ENCODE measurements at regions not wholly inside any gene's neighbourhood (a gene's known extent, or its start where the extent isn't known, plus 50 kb on each side); places are given as distances from the start of the nearest gene placed in this dataset.

DNA sequence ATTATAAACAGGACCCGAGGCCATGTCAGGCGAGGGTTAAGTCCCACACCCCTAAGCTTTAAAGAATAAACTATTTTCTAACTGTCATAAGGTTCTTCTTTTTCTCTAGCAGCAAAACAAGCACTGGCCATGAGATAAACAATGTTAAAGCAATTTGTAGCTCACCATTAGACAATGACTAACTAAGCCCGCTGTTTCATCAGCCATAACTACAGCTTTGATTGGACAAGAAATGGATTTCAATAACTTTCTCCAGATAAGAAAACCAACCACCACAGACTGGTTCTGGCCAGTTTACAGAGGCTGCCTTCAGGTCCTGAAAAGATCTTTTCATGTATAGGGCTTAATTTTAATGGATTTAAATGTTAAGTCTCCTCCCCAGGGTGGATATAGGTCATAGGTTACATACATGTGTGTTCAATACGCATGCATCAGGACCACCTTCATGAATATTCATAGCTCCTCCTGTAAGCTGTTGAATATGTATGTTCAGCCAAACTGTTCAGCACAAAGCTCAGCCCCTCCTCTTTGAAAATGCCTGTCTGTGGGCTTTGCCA is 108.7 kb upstream of the RAB6C start:
- no peaks in the 10 kb centered on the region for H3K9me3 ChIP-seq (ENCODE audit: low read length)
- ChIA-PET POLR2A (no interaction called here), CTCF (no interaction called here)
- H3K36me3 Mint-ChIP-seq, result no peaks in the 10 kb centered on the region
- H3K27ac Mint-ChIP-seq, result no peak overlapping the region
- no peak overlapping the region for H3K4me3 Mint-ChIP-seq
- H3K4me3 ChIP-seq (ENCODE audit: low read length), result no peak overlapping the region
- H3K27me3 ChIP-seq (ENCODE audit: insufficient read depth, low read length, poor library complexity, severe bottlenecking), result no peaks in the 10 kb centered on the region
- no peaks in the 10 kb centered on the region for H3K4me1 ChIP-seq (ENCODE audit: insufficient read depth, low read length)
- no peaks in the 10 kb centered on the region for H3K4me1 Mint-ChIP-seq
- no peaks in the 10 kb centered on the region for H3K36me3 ChIP-seq (ENCODE audit: insufficient read depth, low read length)
- no peak for DNase-seq
- no peak overlapping the region for H3K27ac ChIP-seq (ENCODE audit: low read depth, low read length)
- no peaks in the 10 kb centered on the region for H3K9me3 Mint-ChIP-seq
- H3K27me3 Mint-ChIP-seq, result peaks cover 5 to 20% of the 10 kb centered on the region in 2 donors

DNA sequence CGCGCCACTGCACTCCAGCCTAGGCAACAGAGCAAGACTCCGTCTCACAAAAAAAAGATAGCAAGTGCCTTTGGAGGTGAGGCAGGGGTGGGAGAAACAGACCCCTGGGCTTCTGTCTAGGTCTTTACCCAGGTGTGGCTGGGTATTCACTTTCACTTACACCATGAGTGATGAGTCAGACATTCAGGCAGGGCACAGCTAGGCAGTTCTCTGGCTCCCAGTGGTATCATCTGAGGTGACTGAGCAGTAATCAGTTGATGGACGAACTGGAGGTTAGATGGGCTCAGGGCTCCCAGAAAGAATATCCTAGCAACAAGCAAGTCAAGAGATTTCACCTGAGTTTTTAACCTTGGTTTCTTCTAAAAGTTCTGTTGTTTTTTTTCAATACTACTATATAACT is 107.0 kb upstream of the RAB6C start:
- Histone ChIP-seq H3K27ac (ENCODE audit: low read depth, low read length) (no peak overlapping the region), H3K4me1 (ENCODE audit: insufficient read depth, low read length) (peaks cover 11% of the 10 kb centered on the region), H3K9me3 (ENCODE audit: low read length) (no peaks in the 10 kb centered on the region), H3K36me3 (ENCODE audit: insufficient read depth, low read length) (no peaks in the 10 kb centered on the region), H3K27me3 (ENCODE audit: insufficient read depth, low read length, poor library complexity, severe bottlenecking) (no peaks in the 10 kb centered on the region), H3K4me3 (ENCODE audit: low read length) (no peak overlapping the region)
- Mint-ChIP-seq H3K27me3 (peaks cover 5 to 20% of the 10 kb centered on the region in 2 donors), H3K36me3 (peaks cover 0 to 3% (median 0%) of the 10 kb centered on the region in 3 donors), H3K4me3 (no peak overlapping the region), H3K4me1 (peaks cover 10 to 14% (median 10%) of the 10 kb centered on the region in 3 donors), H3K9me3 (no peaks in the 10 kb centered on the region), H3K27ac (no peak overlapping the region)
- CTCF ChIA-PET, result no interaction called here
- no peak for DNase-seq
- POLR2A ChIA-PET, result no interaction called here

DNA sequence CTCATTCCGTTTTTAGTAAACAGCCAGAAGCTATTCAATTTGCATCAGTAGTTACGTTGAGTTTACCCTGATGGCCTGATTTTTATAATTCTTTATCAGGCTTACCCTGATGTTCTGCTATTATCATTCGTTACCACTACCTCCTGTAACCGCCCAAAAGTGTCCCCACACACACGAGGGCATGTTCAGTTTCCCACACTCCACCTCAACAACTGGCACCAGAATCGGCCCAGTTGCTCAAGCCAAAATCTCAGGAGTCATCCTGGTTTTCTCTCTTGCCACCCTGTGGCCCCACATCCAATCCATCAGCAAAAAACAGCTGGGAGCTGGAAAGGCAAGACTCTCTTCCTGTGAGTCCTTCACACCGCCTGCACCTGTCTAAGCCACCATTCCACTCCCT is 102.9 kb upstream of the RAB6C start:
- Mint-ChIP-seq H3K36me3 (peaks cover 0 to 3% (median 0%) of the 10 kb centered on the region in 3 donors), H3K4me1 (peaks cover 10 to 16% (median 14%) of the 10 kb centered on the region in 3 donors), H3K4me3 (peak overlapping the region; percentile 94 to 99 (median 98)), H3K9me3 (no peaks in the 10 kb centered on the region), H3K27me3 (peaks cover 4% of the 10 kb centered on the region in 2 donors), H3K27ac (peak overlapping the region in 6 of 8 donors; percentile 78 to 97 (median 95))
- ChIA-PET POLR2A (interaction anchor here (1.3 kb wide), 1 partner anchor 466 kb away, joined by 3 read pairs; the partner anchor contains the start of gene IMP4), CTCF (interaction anchor here (0.7 to 0.8 kb wide), 2 partner anchors 9 to 921 kb away, joined by 3 read pairs; no protein-coding TSS in a partner anchor)
- Histone ChIP-seq H3K4me3 (ENCODE audit: low read length) (peak overlapping the region; percentile 85), H3K4me1 (ENCODE audit: insufficient read depth, low read length) (peaks cover 14% of the 10 kb centered on the region), H3K9me3 (ENCODE audit: low read length) (no peaks in the 10 kb centered on the region), H3K27me3 (ENCODE audit: insufficient read depth, low read length, poor library complexity, severe bottlenecking) (no peaks in the 10 kb centered on the region), H3K27ac (ENCODE audit: low read depth, low read length) (no peak overlapping the region), H3K36me3 (ENCODE audit: insufficient read depth, low read length) (no peaks in the 10 kb centered on the region)
- no peak for DNase-seq

DNA sequence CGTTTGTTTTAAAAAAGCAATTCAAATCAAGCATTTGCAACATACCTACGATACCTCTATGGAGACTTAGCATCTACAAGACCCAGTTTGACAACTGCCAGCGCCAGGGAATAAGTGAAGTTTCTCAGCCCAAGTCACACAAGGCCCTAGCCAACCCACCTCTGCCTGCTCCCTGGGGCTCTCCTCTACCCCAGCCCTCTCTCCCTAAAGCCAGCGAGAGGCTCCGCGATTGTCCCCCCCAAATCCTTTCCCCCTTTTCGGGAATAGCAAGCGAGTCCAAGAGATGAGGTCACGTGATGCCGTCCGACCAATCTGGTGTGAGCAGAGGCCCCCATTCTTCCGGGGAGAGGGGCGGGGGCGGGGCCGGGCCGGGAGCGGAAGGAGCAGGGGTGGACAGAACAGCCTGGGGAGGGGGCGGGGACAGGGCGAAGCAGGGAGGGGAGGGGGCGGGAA is 102.2 kb upstream of the RAB6C start:
- peaks cover 0 to 3% (median 0%) of the 10 kb centered on the region in 3 donors for H3K36me3 Mint-ChIP-seq
- ChIA-PET POLR2A (interaction anchor here (1.3 kb wide), 1 partner anchor 465 kb away, joined by 3 read pairs; the partner anchor contains the start of gene IMP4), CTCF (interaction anchor here (0.7 kb wide), 2 partner anchors 27 to 920 kb away, joined by 3 read pairs; no protein-coding TSS in a partner anchor)
- H3K4me3 Mint-ChIP-seq, result peak overlapping the region; percentile 94 to 99 (median 98)
- H3K27ac Mint-ChIP-seq, result peak overlapping the region; percentile 78 to 97 (median 93)
- Histone ChIP-seq H3K36me3 (ENCODE audit: insufficient read depth, low read length) (no peaks in the 10 kb centered on the region), H3K4me3 (ENCODE audit: low read length) (peak overlapping the region; percentile 85), H3K27ac (ENCODE audit: low read depth, low read length) (peak overlapping the region; percentile 48), H3K9me3 (ENCODE audit: low read length) (no peaks in the 10 kb centered on the region), H3K4me1 (ENCODE audit: insufficient read depth, low read length) (peaks cover 14% of the 10 kb centered on the region), H3K27me3 (ENCODE audit: insufficient read depth, low read length, poor library complexity, severe bottlenecking) (no peaks in the 10 kb centered on the region)
- peak; percentile 76 to 92 (median 81) for DNase-seq
- H3K4me1 Mint-ChIP-seq, result peaks cover 10 to 16% (median 14%) of the 10 kb centered on the region in 3 donors
- H3K9me3 Mint-ChIP-seq, result no peaks in the 10 kb centered on the region
- peaks cover 0 to 1% of the 10 kb centered on the region in 2 donors for H3K27me3 Mint-ChIP-seq

DNA sequence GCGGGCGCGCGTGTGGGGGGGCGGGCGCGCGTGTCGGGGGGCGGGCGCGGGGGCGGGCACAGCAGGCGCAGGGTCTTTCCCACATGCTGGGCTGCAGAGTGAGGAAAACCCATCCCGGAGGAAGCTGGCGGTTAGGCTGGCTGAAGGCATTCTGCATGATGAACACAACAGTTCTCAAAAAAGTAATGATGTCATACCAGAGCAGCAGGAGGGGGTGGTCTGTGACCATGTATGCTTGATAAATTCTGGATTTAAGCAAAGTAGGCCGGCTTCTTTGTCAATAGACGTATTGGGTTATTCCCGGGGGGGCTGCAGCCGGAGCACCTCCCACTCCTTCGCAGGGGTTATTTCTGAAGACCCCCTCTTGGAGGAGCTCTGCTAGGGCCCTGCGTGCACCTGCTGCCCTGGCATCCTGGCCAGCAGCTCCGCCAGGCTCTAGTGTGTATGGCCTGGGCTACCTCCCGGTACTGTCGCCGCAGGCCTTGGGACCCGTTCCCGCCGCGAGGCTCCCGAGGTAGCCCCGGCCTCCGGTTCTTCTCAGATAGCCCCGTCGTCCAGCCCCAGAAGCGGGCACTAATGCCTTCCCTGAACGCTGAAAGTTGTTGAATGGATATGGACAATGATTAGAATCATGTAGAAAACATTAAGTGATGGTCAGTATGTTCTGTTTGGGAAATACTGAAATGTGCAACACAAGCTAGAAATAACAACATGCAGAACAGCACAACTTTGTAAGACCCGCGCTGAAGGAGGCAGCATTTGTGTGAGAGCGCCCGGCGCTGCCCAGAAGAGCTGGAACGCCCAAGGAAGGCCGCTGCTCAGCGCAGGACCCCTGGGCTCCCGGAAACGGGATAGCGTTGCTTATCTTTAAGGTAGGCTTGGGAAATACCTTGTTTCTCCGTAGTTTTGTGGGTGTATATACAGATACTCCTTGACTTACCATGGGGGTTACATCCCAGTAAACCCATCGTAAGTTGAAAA is 101.4 kb upstream of the RAB6C start:
- H3K4me1 Mint-ChIP-seq, result peaks cover 10 to 16% (median 14%) of the 10 kb centered on the region in 3 donors

DNA sequence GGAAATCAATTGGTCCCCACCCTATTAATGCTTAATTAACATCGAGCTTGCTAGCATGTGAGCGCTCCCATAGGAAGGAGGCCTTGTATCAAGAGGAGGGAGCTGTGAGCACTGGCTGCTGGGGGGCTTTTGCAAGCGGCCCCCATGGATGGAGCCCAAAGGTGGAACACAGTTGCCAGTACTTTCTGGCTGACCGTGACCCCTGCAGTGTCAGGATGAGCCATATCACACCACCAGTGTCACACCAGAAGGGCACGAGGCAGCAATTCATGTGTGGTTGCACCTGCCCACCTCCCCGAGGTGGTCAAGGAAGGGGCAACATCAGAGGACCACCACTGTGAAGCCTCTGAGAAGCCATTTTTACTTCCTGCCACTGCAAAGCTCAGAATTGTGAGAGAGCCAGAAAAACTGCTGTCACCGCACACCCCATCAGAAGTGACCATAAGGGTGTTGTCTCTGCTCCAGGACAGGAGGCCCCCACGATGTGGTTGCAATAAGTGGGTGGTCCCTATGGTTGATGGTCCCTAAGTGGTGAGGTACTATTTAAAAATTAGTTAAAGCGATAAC is 99.8 kb upstream of the RAB6C start:
- H3K4me3 Mint-ChIP-seq, result peak overlapping the region in 2 of 7 donors; percentile 82 to 94
- CTCF ChIA-PET, result no interaction called here
- H3K27me3 Mint-ChIP-seq, result no peaks in the 10 kb centered on the region
- peaks cover 0 to 3% (median 0%) of the 10 kb centered on the region in 3 donors for H3K36me3 Mint-ChIP-seq
- Histone ChIP-seq H3K36me3 (ENCODE audit: insufficient read depth, low read length) (no peaks in the 10 kb centered on the region), H3K4me1 (ENCODE audit: insufficient read depth, low read length) (peaks cover 14% of the 10 kb centered on the region), H3K4me3 (ENCODE audit: low read length) (no peak overlapping the region), H3K27me3 (ENCODE audit: insufficient read depth, low read length, poor library complexity, severe bottlenecking) (no peaks in the 10 kb centered on the region), H3K9me3 (ENCODE audit: low read length) (no peaks in the 10 kb centered on the region), H3K27ac (ENCODE audit: low read depth, low read length) (no peak overlapping the region)
- peak overlapping the region in 4 of 8 donors; percentile 6 to 37 (median 22) for H3K27ac Mint-ChIP-seq
- no peak for DNase-seq
- POLR2A ChIA-PET, result no interaction called here
- H3K9me3 Mint-ChIP-seq, result no peaks in the 10 kb centered on the region
- peaks cover 10 to 16% (median 14%) of the 10 kb centered on the region in 3 donors for H3K4me1 Mint-ChIP-seq

More for the DNA sequence above, 101.4 kb upstream of the RAB6C start:
- Mint-ChIP-seq H3K4me3 (peak overlapping the region; percentile 79 to 94 (median 82)), H3K36me3 (peaks cover 0 to 3% (median 0%) of the 10 kb centered on the region in 3 donors), H3K27ac (peak overlapping the region in 5 of 8 donors; percentile 47 to 89 (median 78)), H3K27me3 (peaks cover 0 to 1% of the 10 kb centered on the region in 2 donors), H3K9me3 (no peaks in the 10 kb centered on the region)
- Histone ChIP-seq H3K9me3 (ENCODE audit: low read length) (no peaks in the 10 kb centered on the region), H3K27ac (ENCODE audit: low read depth, low read length) (no peak overlapping the region), H3K36me3 (ENCODE audit: insufficient read depth, low read length) (no peaks in the 10 kb centered on the region), H3K4me3 (ENCODE audit: low read length) (peak overlapping the region; percentile 49), H3K4me1 (ENCODE audit: insufficient read depth, low read length) (peaks cover 14% of the 10 kb centered on the region), H3K27me3 (ENCODE audit: insufficient read depth, low read length, poor library complexity, severe bottlenecking) (no peaks in the 10 kb centered on the region)
- POLR2A ChIA-PET, result no interaction called here
- no peak for DNase-seq
- CTCF ChIA-PET, result no interaction called here

DNA sequence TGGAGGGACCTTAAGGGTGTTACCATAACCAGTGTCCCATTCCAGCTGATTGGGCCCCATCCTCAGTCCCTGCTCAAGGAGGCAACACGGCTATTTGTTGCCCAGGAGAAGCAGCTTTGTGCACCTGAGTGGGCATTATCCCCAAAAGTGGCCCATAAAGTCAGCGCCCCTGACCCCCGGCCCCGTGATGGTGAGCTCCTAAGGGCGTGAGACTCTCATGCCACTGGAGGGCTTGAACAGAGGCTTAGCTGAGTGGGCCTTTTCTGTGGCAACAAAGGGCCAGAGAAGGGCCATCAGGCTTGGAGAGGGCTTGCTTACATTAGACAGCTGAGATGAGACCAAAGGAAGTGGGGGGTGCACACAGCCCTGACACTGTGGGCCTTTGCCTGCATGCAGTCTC is 99.2 kb upstream of the RAB6C start:
- no peak for DNase-seq
- Mint-ChIP-seq H3K4me1 (peaks cover 10 to 16% (median 14%) of the 10 kb centered on the region in 3 donors), H3K27me3 (no peaks in the 10 kb centered on the region), H3K36me3 (peaks cover 0 to 3% (median 0%) of the 10 kb centered on the region in 3 donors), H3K9me3 (no peaks in the 10 kb centered on the region), H3K4me3 (no peak overlapping the region), H3K27ac (no peak overlapping the region)
- Histone ChIP-seq H3K27me3 (ENCODE audit: insufficient read depth, low read length, poor library complexity, severe bottlenecking) (no peaks in the 10 kb centered on the region), H3K27ac (ENCODE audit: low read depth, low read length) (no peak overlapping the region), H3K36me3 (ENCODE audit: insufficient read depth, low read length) (no peaks in the 10 kb centered on the region), H3K4me3 (ENCODE audit: low read length) (no peak overlapping the region), H3K4me1 (ENCODE audit: insufficient read depth, low read length) (peaks cover 14% of the 10 kb centered on the region), H3K9me3 (ENCODE audit: low read length) (no peaks in the 10 kb centered on the region)
- CTCF ChIA-PET, result no interaction called here
- POLR2A ChIA-PET, result no interaction called here
